PC-9 (cell line): ENCODE measurements at regions not wholly inside any gene's neighbourhood (a gene's known extent, or its start where the extent isn't known, plus 50 kb on each side); places are given as distances from the start of the nearest gene placed in this dataset.

ENCODE experiments used
- BruUV-seq: library from RNA; stranded (reverse); fragments of 400-500 nt; replicated peaks from 2 replicates; lab custom pipeline; 2021; lab: Mats Ljungman, UMichigan
- CTCF ChIA-PET: fragments of 300-600 bp; sonication (Branson Sonifier 250); formaldehyde crosslinking; loops from one replicate; lab custom pipeline; 2022; ENCODE audit warnings: antibody characterized with exemption; lab: Charles Lee
- POLR2A ChIA-PET: fragments of 300-600 bp; sonication (Branson Sonifier 250); formaldehyde crosslinking; loops from one replicate; lab custom pipeline; 2022; ENCODE audit warnings: antibody characterized with exemption; ENCODE audit not compliant: unreplicated experiment; lab: Charles Lee
- DNase-seq, 2 experiments: peaks; one replicate each; pipeline versions ENCODE4 v3.0.0 to v3.0.0-alpha.2; 2015 to 2022; ENCODE audit warnings: mixed read lengths in 1 of 2
- H2AFZ ChIP-seq: fragments of 200-600 bp; sonication (generic); 2 replicates; pipeline ENCODE4 v1.8.1; 2017; ENCODE audit warnings: antibody characterized with exemption
- H3F3A ChIP-seq: fragments of 200-600 bp; sonication (generic); 2 replicates; pipeline ENCODE4 v1.8.1; 2017; ENCODE audit warnings: antibody characterized with exemption, mild to moderate bottlenecking, low read depth; ENCODE audit not compliant: insufficient read depth
- H3K27ac ChIP-seq: fragments of 200-600 bp; sonication (generic); 2 replicates; pipeline ENCODE4 v1.6.1; 2016; ENCODE audit warnings: mixed run types
- H3K27me3 ChIP-seq: fragments of 200-600 bp; sonication (generic); 2 replicates; pipeline ENCODE4 v1.6.1; 2016; ENCODE audit warnings: low read depth, mixed run types; ENCODE audit not compliant: insufficient read depth
- H3K36me3 ChIP-seq: fragments of 200-600 bp; sonication (generic); 2 replicates; pipeline ENCODE4 v1.6.1; 2016; ENCODE audit warnings: low read depth, mixed run types
- H3K4me1 ChIP-seq: fragments of 200-600 bp; sonication (generic); replicated peaks from 2 replicates; pipeline ENCODE4 v1.6.1; 2016; ENCODE audit warnings: mixed run types; ENCODE audit not compliant: insufficient read depth
- H3K4me2 ChIP-seq: fragments of 200-600 bp; sonication (generic); 2 replicates; pipeline ENCODE4 v1.6.1; 2017; ENCODE audit warnings: mixed run types
- H3K4me3 ChIP-seq: fragments of 200-600 bp; sonication (generic); 2 replicates; pipeline ENCODE4 v1.6.1; 2016; ENCODE audit warnings: mixed run types
- H3K79me2 ChIP-seq: fragments of 200-600 bp; sonication (generic); 2 replicates; pipeline ENCODE4 v1.6.1; 2017; ENCODE audit warnings: low read depth, mixed run types
- H3K9me2 ChIP-seq: fragments of 200-600 bp; sonication (generic); 2 replicates; pipeline ENCODE4 v1.8.1; 2017; ENCODE audit warnings: mild to moderate bottlenecking; ENCODE audit not compliant: insufficient read depth
- H3K9me3 ChIP-seq: fragments of 200-600 bp; sonication (generic); 2 replicates; pipeline ENCODE4 v1.8.1; 2016; ENCODE audit warnings: low read depth; ENCODE audit not compliant: insufficient read depth
- H4K20me1 ChIP-seq: fragments of 200-600 bp; sonication (generic); 2 replicates; pipeline ENCODE4 v1.8.1; 2017; ENCODE audit not compliant: insufficient read depth
- CTCF ChIP-seq: fragments of 200-600 bp; sonication (generic); conservative IDR thresholded peaks from 2 replicates; pipeline ENCODE4 v1.6.1; 2017; ENCODE audit warnings: mixed run types, antibody characterized with exemption, mild to moderate bottlenecking, moderate library complexity
- EZH2 ChIP-seq: fragments of 200-600 bp; sonication (generic); IDR thresholded peaks from 2 replicates; pipeline ENCODE4 v1.8.0; 2017; ENCODE audit warnings: antibody characterized with exemption, low read depth
- intact Hi-C: fragments of 100-400 bp; cut with micrococcal nuclease; formaldehyde crosslinking; loops from one replicate; pipeline ENCODE4 v1.10.0; 2022; ENCODE audit not compliant: unreplicated experiment

GRCh38 chr3:43922374-43922773 lies 231.6 kb downstream of the ABHD5 start:
- Histone ChIP-seq H3K4me3 (no peak overlapping the region), H3K27ac (no peak overlapping the region), H3K27me3 (no peaks in the 10 kb centered on the region), H2AFZ (no peak overlapping the region), H4K20me1 (no peaks in the 10 kb centered on the region), H3K4me1 (no peaks in the 10 kb centered on the region), H3F3A (no peaks in the 10 kb centered on the region), H3K9me2 (no peaks in the 10 kb centered on the region), H3K9me3 (no peaks in the 10 kb centered on the region; the same call in 1 of the 2 replicates), H3K36me3 (no peaks in the 10 kb centered on the region), H3K4me2 (no peak overlapping the region), H3K79me2 (no peaks in the 10 kb centered on the region)
- DNase-seq = no peak
- intact Hi-C loops = no loop called here
- POLR2A ChIA-PET = no interaction called here
- CTCF ChIA-PET = no interaction called here
- no TSS peak for BruUV-seq
- no peak for TF ChIP-seq EZH2
- TF ChIP-seq CTCF = no peak

- TF ChIP-seq CTCF = no peak
- TF ChIP-seq EZH2 = no peak
- Histone ChIP-seq H3K9me3 (no peaks in the 10 kb centered on the region), H3F3A (no peaks in the 10 kb centered on the region), H4K20me1 (no peaks in the 10 kb centered on the region), H3K4me3 (no peak overlapping the region), H3K4me2 (no peak overlapping the region), H3K79me2 (no peaks in the 10 kb centered on the region), H3K4me1 (no peaks in the 10 kb centered on the region), H3K27ac (no peak overlapping the region), H3K9me2 (no peaks in the 10 kb centered on the region), H3K36me3 (no peaks in the 10 kb centered on the region), H3K27me3 (no peaks in the 10 kb centered on the region), H2AFZ (no peak overlapping the region)
- intact Hi-C loops = no loop called here
- no TSS peak for BruUV-seq
- POLR2A ChIA-PET = no interaction called here
- no peak for DNase-seq
- CTCF ChIA-PET = no interaction called here
These were observed 232.6 kb downstream of the ABHD5 start for GRCh38 chr3:43923104-43923882.

GRCh38 chr3:43926055-43926454 lies 235.3 kb downstream of the ABHD5 start:
- TF ChIP-seq CTCF (no peak), EZH2 (no peak)
- POLR2A ChIA-PET = no interaction called here
- H3K36me3 ChIP-seq = no peaks in the 10 kb centered on the region
- H3K79me2 ChIP-seq = no peaks in the 10 kb centered on the region
- H3K4me3 ChIP-seq = no peak overlapping the region
- CTCF ChIA-PET = no interaction called here
- no peaks in the 10 kb centered on the region for H3F3A ChIP-seq
- H3K27me3 ChIP-seq = no peaks in the 10 kb centered on the region
- no peaks in the 10 kb centered on the region for H3K4me1 ChIP-seq
- no peaks in the 10 kb centered on the region for H3K9me3 ChIP-seq
- no peaks in the 10 kb centered on the region for H3K9me2 ChIP-seq
- H4K20me1 ChIP-seq = no peaks in the 10 kb centered on the region
- no peak overlapping the region for H3K27ac ChIP-seq
- DNase-seq = no peak
- no peak overlapping the region for H3K4me2 ChIP-seq
- intact Hi-C loops = no loop called here
- BruUV-seq = no TSS peak
- H2AFZ ChIP-seq = no peak overlapping the region
